HG03064 (cell line): ENCODE measurements at regions not wholly inside any gene's neighbourhood (a gene's known extent, or its start where the extent isn't known, plus 50 kb on each side); places are given as distances from the start of the nearest gene placed in this dataset.

Experiments
- ATAC-seq: cut with Tn5 transposase; IDR thresholded peaks from one replicate; pipeline ENCODE4 v1.9.1; 2021; ENCODE audit warnings: low read depth; ENCODE audit not compliant: unreplicated experiment

DNA sequence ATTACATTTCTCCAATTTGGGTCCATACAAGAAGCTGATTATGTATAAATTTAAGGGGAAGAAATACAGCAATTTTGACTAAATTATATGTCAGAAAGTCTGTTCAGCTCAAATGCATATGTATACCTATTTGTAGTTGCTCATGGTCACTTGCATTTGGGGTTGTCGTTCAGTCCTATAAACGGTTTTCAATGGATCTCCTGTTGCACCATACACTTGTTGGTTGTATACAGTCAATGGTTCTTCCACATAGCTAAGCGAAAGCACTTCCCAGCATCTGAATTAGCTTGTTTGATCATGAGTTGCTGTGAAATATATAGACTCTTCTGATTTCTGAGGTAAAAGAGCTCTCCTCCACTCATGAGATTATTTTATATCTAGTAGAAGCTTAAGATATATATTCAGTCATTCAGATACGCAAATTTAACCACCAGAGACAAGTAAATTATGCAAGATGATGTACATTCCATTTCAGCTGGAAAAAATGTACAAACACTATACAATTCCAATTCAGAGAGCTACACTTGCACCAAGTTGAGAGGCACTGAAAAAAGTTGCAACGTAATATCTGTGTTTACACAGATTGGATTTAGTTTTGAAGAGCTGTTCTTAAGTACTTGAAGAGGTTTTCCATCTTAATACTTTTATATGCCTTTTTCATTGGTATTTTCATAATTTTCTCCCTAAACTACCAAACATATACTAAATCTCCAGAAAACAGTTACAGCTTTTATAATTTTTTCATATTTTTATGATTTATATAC is 64.4 kb upstream of the POU5F2 start:
- no peak for ATAC-seq

DNA sequence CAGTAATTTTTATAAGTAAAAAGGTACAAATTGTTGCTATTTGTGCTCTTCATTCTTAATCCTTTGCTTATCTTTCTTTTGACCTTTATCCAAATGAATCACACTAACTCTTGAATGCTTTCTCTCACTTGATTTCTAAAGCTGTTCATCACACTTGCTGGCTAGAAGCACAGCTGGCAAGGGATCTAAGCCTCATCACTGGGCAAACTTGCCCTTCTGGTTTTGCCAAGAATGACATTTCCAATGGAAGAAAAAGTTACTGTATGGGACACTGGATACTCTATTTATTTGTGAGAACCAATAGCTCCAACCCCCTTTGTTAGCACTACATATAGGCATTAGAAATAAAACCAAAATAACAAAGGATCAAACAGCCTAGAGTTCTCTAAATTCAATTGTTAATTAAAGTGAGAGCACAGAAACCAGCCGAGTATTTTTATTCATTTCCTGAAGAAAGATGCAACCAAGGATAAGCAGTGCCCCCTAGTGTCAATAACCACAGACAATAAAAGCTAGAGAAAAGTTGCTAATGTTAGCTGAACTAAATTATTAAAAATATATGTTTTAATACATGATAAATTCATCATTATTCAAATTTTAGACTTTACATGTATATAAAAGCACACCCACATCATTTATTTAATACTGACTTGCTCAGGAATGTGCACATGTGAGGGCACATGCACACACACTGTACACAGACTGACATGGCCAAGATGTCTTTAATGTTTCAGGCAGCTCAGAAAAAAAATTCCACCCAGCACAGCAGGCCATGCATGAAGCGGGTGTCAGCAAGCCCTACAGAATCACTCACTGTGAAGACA is 59.8 kb upstream of the POU5F2 start:
- peak; percentile 67 for ATAC-seq

DNA sequence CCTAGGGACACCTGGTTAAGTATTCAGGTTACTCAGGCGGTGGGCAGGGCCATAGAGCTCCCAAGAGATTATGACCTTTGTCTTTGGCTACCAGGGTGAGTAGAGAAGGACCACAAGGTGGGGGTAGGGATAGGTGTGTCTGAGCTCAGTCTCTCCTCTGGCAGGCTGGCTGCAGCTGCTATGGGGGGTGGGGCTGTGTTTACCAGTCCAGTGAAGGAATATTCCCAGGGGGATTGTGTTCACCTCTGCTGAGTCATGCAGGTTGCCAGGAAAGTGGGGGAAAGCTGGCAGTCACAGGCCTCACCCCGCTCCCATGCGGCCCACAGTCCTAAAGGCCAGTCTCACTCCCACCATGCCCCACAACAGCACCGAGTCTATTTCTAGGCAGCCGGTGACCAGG is 53.6 kb upstream of the POU5F2 start:
- ATAC-seq: no peak

DNA sequence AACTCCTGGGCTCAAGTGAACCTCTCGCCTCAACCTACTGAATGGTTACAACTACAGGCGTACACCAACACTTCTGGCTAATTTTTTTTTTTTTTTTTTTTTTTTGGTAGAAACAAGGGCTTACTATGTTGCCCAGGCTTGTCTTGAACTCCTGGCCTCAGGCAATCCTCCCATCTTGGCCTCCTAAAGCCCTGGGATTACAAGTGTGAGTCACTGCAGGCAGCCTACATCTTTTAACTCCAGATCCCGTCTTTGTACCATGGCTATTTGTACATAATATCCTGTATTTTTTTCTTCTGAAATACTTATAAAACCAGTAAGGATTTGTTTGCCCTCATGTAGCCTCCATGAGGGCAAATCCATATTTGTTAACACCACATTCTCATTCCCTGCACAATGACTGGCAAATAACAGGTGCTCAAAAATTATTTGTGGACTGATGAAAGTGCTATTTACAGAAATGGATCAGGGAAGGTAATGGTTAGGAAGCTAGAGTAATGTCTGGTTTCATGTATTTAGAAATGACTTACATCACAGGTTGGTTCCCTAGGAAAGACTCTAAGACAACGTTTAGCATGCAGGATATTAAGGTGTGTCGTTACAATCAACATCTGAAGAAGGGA is 51.9 kb upstream of the POU5F2 start:
- ATAC-seq: no peak

DNA sequence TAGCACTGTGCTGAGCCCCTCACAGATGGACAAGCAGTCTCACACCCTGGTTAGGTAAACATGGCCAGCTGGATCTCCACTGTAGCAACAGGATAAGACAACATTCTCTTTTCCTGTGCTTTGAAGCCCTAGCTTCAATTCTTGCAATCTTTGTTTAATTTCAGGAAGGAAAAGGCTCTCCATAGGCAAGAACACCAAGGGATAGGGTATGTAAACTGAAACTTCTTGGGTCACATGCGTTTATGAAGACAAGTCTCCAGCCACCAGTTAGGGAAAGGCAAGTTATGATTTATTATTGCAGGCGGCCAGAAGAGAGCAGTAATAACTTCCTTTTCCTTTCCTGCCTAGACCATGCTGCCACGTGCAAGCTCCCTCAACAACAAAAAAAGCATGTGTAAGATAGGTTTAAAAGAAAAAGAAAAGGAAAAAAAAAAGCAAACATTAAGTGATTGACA is 50.1 kb upstream of the POU5F2 start:
- ATAC-seq: no peak
